Astrocyte of the spinal cord (primary cell): ENCODE measurements at regions not wholly inside any gene's neighbourhood (a gene's known extent, or its start where the extent isn't known, plus 50 kb on each side); places are given as distances from the start of the nearest gene placed in this dataset.
"Not testable (repeated sequence)": the region's sequence is repeated elsewhere in the genome, so short reads cannot be mapped to it uniquely, and the experiment has no call there.

Experiments used
- DNase-seq: peaks from one replicate; pipeline ENCODE4 v3.0.0; 2011; ENCODE audit warnings: low read depth, low spot score
- H3K4me3 ChIP-seq: 2 replicates; pipeline ENCODE4 v1.5.1; 2011; ENCODE audit warnings: low read depth, mild to moderate bottlenecking, low read length, moderate library complexity
- CTCF ChIP-seq: IDR thresholded peaks from 2 replicates; pipeline ENCODE4 v1.5.1; 2012; ENCODE audit warnings: low read depth, mild to moderate bottlenecking, low read length, inconsistent platforms
- in situ Hi-C: cut with HindIII; loops from 2 replicates; pipeline ENCODE4 v1.10.0; 2017; ENCODE audit warnings: low sequenced_read_pairs

GRCh38 chr10:45224219-45224841 lies 91.1 kb downstream of the OR13A1 start:
- no peak overlapping the region for H3K4me3 ChIP-seq
- no peak for DNase-seq
- in situ Hi-C loops = no loop called here
- TF ChIP-seq CTCF = no peak

GRCh38 chr10:45227042-45227441 lies 88.4 kb downstream of the OR13A1 start:
- in situ Hi-C loops = no loop called here
- TF ChIP-seq CTCF = no peak
- no peak for DNase-seq
- no peak overlapping the region for H3K4me3 ChIP-seq

- in situ Hi-C loops = no loop called here
- H3K4me3 ChIP-seq = no peak overlapping the region
- TF ChIP-seq CTCF = no peak
- no peak for DNase-seq
These were observed 88.0 kb downstream of the OR13A1 start for GRCh38 chr10:45227456-45227855.

- no peak for TF ChIP-seq CTCF
- no peak for DNase-seq
- no peak overlapping the region for H3K4me3 ChIP-seq
- in situ Hi-C loops = no loop called here
These were observed 85.6 kb downstream of the OR13A1 start for GRCh38 chr10:45229823-45230222.

- peak; percentile 34 for TF ChIP-seq CTCF
- peak; percentile 81 for DNase-seq
- in situ Hi-C loops, H3K4me3 ChIP-seq: not testable (repeated sequence)
These were observed 80.1 kb downstream of the OR13A1 start for GRCh38 chr10:45235260-45235769.

GRCh38 chr10:45235798-45236220 lies 79.6 kb downstream of the OR13A1 start:
- in situ Hi-C loops = no loop called here
- no peak for TF ChIP-seq CTCF
- peak; percentile 20 for DNase-seq
- no peak overlapping the region for H3K4me3 ChIP-seq
